K562 (cell line): ENCODE measurements at regions not wholly inside any gene's neighbourhood (a gene's known extent, or its start where the extent isn't known, plus 50 kb on each side); places are given as distances from the start of the nearest gene placed in this dataset.

Source experiments
- ATAC-seq: fragments of 200-7000 bp; cut with Tn5 transposase; 3 replicates; pipeline ENCODE4 v1.9.1; 2020; ENCODE audit warnings: moderate library complexity
- BruUV-seq: library from RNA; stranded (reverse); fragments of 400-500 nt; replicated peaks from 2 replicates; lab custom pipeline; 2021; lab: Mats Ljungman, UMichigan
- CTCF ChIA-PET: fragments of 300-600 bp; formaldehyde crosslinking; extraction: SDS; loops from one replicate; lab custom pipeline; 2021; ENCODE audit warnings: low intra/inter-chr PET ratio; lab: Yijun Ruan, JAX
- POLR2A ChIA-PET: fragments of 300-600, 350-650 bp; sonication (Branson Sonifier 250); formaldehyde crosslinking; extraction: SDS; loops from one replicate; lab custom pipeline; 2021; ENCODE audit warnings: antibody characterized with exemption, inconsistent platforms; lab: Yijun Ruan, JAX
- DNase-seq, 4 experiments: peaks; one replicate each; pipeline versions ENCODE4 v3.0.0 to v3.0.0-alpha.2; 2011 to 2018; ENCODE audit warnings: low spot score in 3 of 4, mixed read lengths in 3 of 4; ENCODE audit errors: extremely low read depth in 1 of 4
- FAIRE-seq: peaks from 2 replicates; lab custom pipeline; 2011; peaks lifted over from hg19 to GRCh38; lab: Jason Lieb, UNC
- H2AFZ ChIP-seq: 2 replicates; pipeline ENCODE4 v1.6.0; 2011; ENCODE audit warnings: low read depth, low read length, control low read depth, inconsistent platforms
- H3K27ac ChIP-seq: fragments of 200-600 bp; 3 replicates; pipeline ENCODE4 v1.8.0; 2011; ENCODE audit warnings: low read depth, mild to moderate bottlenecking, control low read depth, inconsistent platforms, low read length, moderate library complexity, mixed read lengths; ENCODE audit errors: extremely low read depth
- H3K27me3 ChIP-seq, 2 experiments: fragments of 300-600 bp in 1 of 2; 2 replicates in 1 of 2; 3 replicates in 1 of 2; pipeline versions ENCODE4 v1.6.0 to v1.8.0; 2011; ENCODE audit warnings: inconsistent platforms in 2 of 2, low read length in 2 of 2, mild to moderate bottlenecking in 1 of 2, mixed read lengths in 1 of 2, moderate library complexity in 1 of 2; ENCODE audit not compliant: control insufficient read depth in 2 of 2, insufficient read depth in 2 of 2
- H3K36me3 ChIP-seq: fragments of 300-600 bp; 3 replicates; pipeline ENCODE4 v1.8.0; 2011; ENCODE audit warnings: mild to moderate bottlenecking, low read length, inconsistent platforms; ENCODE audit not compliant: control insufficient read depth, insufficient read depth
- H3K4me1 ChIP-seq, 2 experiments: fragments of 200-600 bp in 1 of 2; replicated peaks in 1 of 2; 2 replicates in 1 of 2; 3 replicates in 1 of 2; pipeline versions ENCODE4 v1.5.1 to v1.8.0; 2011; ENCODE audit warnings: inconsistent platforms in 2 of 2, low read length in 2 of 2, mild to moderate bottlenecking in 1 of 2, mixed read lengths in 1 of 2, moderate library complexity in 1 of 2; ENCODE audit not compliant: control insufficient read depth in 2 of 2, insufficient read depth in 2 of 2
- H3K4me2 ChIP-seq: 2 replicates; pipeline ENCODE4 v1.6.1; 2011; ENCODE audit warnings: low read length, control low read depth, inconsistent platforms, mixed read lengths; ENCODE audit not compliant: insufficient read depth
- H3K4me3 ChIP-seq: fragments of 200-600 bp; sonication (generic), shearing (Covaris generic); 2 replicates; pipeline ENCODE4 v1.5.1; 2016; ENCODE audit warnings: control low read depth, inconsistent platforms
- H3K79me2 ChIP-seq: fragments of 200-600 bp; 3 replicates; pipeline ENCODE4 v1.8.0; 2011; ENCODE audit warnings: low read length, inconsistent platforms; ENCODE audit not compliant: control insufficient read depth, insufficient read depth
- H3K9ac ChIP-seq, 2 experiments: 2 replicates each; pipeline versions ENCODE4 v1.6.0 to v1.6.1; 2011; ENCODE audit warnings: low read depth in 2 of 2, low read length in 2 of 2, control low read depth in 1 of 2, inconsistent platforms in 1 of 2, mild to moderate bottlenecking in 1 of 2, mixed read lengths in 1 of 2; ENCODE audit not compliant: insufficient read depth in 1 of 2
- H3K9me1 ChIP-seq: one replicate; pipeline ENCODE4 v1.6.0; 2011; ENCODE audit warnings: inconsistent platforms, mild to moderate bottlenecking, low read length, moderate library complexity; ENCODE audit not compliant: control insufficient read depth, insufficient read depth
- H3K9me3 ChIP-seq: replicated peaks from 2 replicates; pipeline ENCODE4 v1.5.1; 2011; ENCODE audit warnings: low read depth, low read length, inconsistent platforms; ENCODE audit not compliant: control insufficient read depth, insufficient read depth
- H4K20me1 ChIP-seq: replicated peaks from 2 replicates; pipeline ENCODE4 v1.6.1; 2011; ENCODE audit warnings: low read length, inconsistent platforms, mixed read lengths; ENCODE audit not compliant: control insufficient read depth, insufficient read depth
- ARNT ChIP-seq, 2 experiments: fragments of 450-650 bp; IDR thresholded peaks; 2 replicates each; pipeline ENCODE4 v1.6.1; 2016; ENCODE audit warnings: mild to moderate bottlenecking in 1 of 2
- CHD1 ChIP-seq: fragments of 200-600 bp; sonication (generic); IDR thresholded peaks from one replicate; pipeline ENCODE4 v1.6.1; 2012; ENCODE audit warnings: mild to moderate bottlenecking, moderate library complexity, low read length, inconsistent platforms
- CTCF ChIP-seq, 3 experiments: IDR thresholded peaks in 2 of 3; conservative IDR thresholded peaks in 1 of 3; 2 replicates each; pipeline ENCODE4 v1.5.1; 2011 to 2012; ENCODE audit warnings: low read length in 3 of 3, mild to moderate bottlenecking in 3 of 3, control low read depth in 2 of 3, improper control_type of control experiment in 1 of 3, inconsistent platforms in 1 of 3, low read depth in 1 of 3, mixed read lengths in 1 of 3, moderate library complexity in 1 of 3; ENCODE audit not compliant: insufficient read depth in 2 of 3
- ETV5 ChIP-seq: sonication (generic); formaldehyde crosslinking; IDR thresholded peaks from 2 replicates; pipeline ENCODE4 v1.4.0; 2020; ENCODE audit warnings: low read depth, mild to moderate bottlenecking, missing genetic modification reagents
- GATAD2A ChIP-seq: fragments of 450-650 bp; IDR thresholded peaks from 2 replicates; pipeline ENCODE4 v1.6.1; 2017
- HMBOX1 ChIP-seq: sonication (generic); IDR thresholded peaks from 2 replicates; pipeline ENCODE4 v1.6.1; 2016
- HMGN3 ChIP-seq: IDR thresholded peaks from 2 replicates; pipeline ENCODE4 v1.6.1; 2011; ENCODE audit warnings: borderline replicate concordance, low read depth, mild to moderate bottlenecking, mixed read lengths, low read length; ENCODE audit not compliant: insufficient read length; ENCODE audit errors: extremely low read depth
- JUN ChIP-seq, 2 experiments: sonication (generic) in 1 of 2; formaldehyde crosslinking in 1 of 2; IDR thresholded peaks; 2 replicates each; pipeline versions ENCODE4 v1.6.1 to v1.8.0; 2012 to 2022; ENCODE audit warnings: borderline replicate concordance in 2 of 2, mild to moderate bottlenecking in 2 of 2, improper control_type of control experiment in 1 of 2, low read depth in 1 of 2, low read length in 1 of 2, missing genetic modification reagents in 1 of 2
- KAT8 ChIP-seq: fragments of 450-650 bp; IDR thresholded peaks from 2 replicates; pipeline ENCODE4 v1.6.1; 2016; ENCODE audit warnings: low read depth, mild to moderate bottlenecking
- KDM2B ChIP-seq: fragments of 250-450 bp; sonication (Bioruptor Pico); IDR thresholded peaks from 2 replicates; pipeline ENCODE4 v1.8.0; 2021; ENCODE audit warnings: mild to moderate bottlenecking, moderate library complexity
- PML ChIP-seq: IDR thresholded peaks from 2 replicates; pipeline ENCODE4 v1.6.1; 2012; ENCODE audit warnings: low read length, inconsistent platforms
- POLR2H ChIP-seq: IDR thresholded peaks from 2 replicates; pipeline ENCODE4 v1.6.1; 2016; ENCODE audit warnings: missing genetic modification characterization, low read depth, mild to moderate bottlenecking, control low read depth, missing compliant biosample characterization, moderate library complexity
- ZBED1 ChIP-seq: IDR thresholded peaks from 2 replicates; pipeline ENCODE4 v1.6.1; 2014
- ZC3H4 ChIP-seq: sonication (generic); formaldehyde crosslinking; IDR thresholded peaks from 2 replicates; pipeline ENCODE4 v1.9.0; 2021; ENCODE audit warnings: missing genetic modification reagents, borderline replicate concordance
- ZNF12 ChIP-seq: sonication (generic); formaldehyde crosslinking; IDR thresholded peaks from 2 replicates; pipeline ENCODE4 v1.4.0; 2020; ENCODE audit warnings: mild to moderate bottlenecking, missing genetic modification reagents
- ZNF165 ChIP-seq: fragments of 250-450 bp; sonication (Bioruptor Pico); IDR thresholded peaks from 2 replicates; pipeline ENCODE4 v1.4.0; 2020; ENCODE audit warnings: borderline replicate concordance
- ZNF507 ChIP-seq: conservative IDR thresholded peaks from 2 replicates; pipeline ENCODE4 v1.6.1; 2017; ENCODE audit warnings: missing genetic modification characterization, missing compliant biosample characterization
- ZNF551 ChIP-seq: fragments of 250-450 bp; sonication (Bioruptor Pico); IDR thresholded peaks from 2 replicates; pipeline ENCODE4 v1.5.0; 2021; ENCODE audit warnings: mild to moderate bottlenecking, moderate library complexity
- ZNF699 ChIP-seq: fragments of 250-450 bp; sonication (Bioruptor Pico); IDR thresholded peaks from 2 replicates; pipeline ENCODE4 v1.8.0; 2021; ENCODE audit warnings: mild to moderate bottlenecking, moderate library complexity; ENCODE audit not compliant: insufficient replicate concordance
- ZSCAN29 ChIP-seq: fragments of 450-650 bp; IDR thresholded peaks from 2 replicates; pipeline ENCODE4 v1.6.1; 2017
- WGBS: fragments of 100-300 bp; shearing (Covaris generic); methylation state at CpG from one replicate; pipeline ENCODE4 v1.1.6; 2016; ENCODE audit warnings: low coverage, mixed read lengths; ENCODE audit not compliant: insufficient coverage; ENCODE audit errors: missing lambda C conversion rate; 5-methylcytosine and 5-hydroxymethylcytosine counted together
- in situ Hi-C: fragments of 300-500 bp; cut with MboI; formaldehyde crosslinking; loops from 4 replicates; pipeline ENCODE4 v1.15.0; 2018; ENCODE audit warnings: inconsistent platforms, mixed read lengths
- intact Hi-C: fragments of 100-400 bp; cut with micrococcal nuclease; formaldehyde crosslinking; loops from 2 replicates; pipeline ENCODE4 v1.14.2; 2022

- H4K20me1 ChIP-seq: no peaks in the 10 kb centered on the region
- no peaks in the 10 kb centered on the region for H3K27me3 ChIP-seq
- H3K9me3 ChIP-seq: no peaks in the 10 kb centered on the region
- no peak overlapping the region for H3K27ac ChIP-seq
- no peaks in the 10 kb centered on the region for H3K4me1 ChIP-seq
- H3K79me2 ChIP-seq: no peaks in the 10 kb centered on the region
- CTCF ChIA-PET: no interaction called here
- under 1% methylated on average over 11 of the region's 11 CpGs for WGBS
- TF ChIP-seq KAT8: no peak
- TF ChIP-seq PML: no peak
- no peak for TF ChIP-seq ZBED1
- TF ChIP-seq ZNF165 (CRISPR knock-in tag): no peak
- TF ChIP-seq ZNF507 (tag): no peak
- TF ChIP-seq ZNF12 (CRISPR knock-in tag): no peak
- no peak for TF ChIP-seq POLR2H
- TF ChIP-seq ARNT (IDR thresholded peaks at IDR 0.05): no peak
- no peak for TF ChIP-seq KDM2B (CRISPR knock-in tag)
- TF ChIP-seq CHD1: no peak
- TF ChIP-seq ETV5 (CRISPR knock-in tag): no peak
- no peak for TF ChIP-seq CTCF (IDR thresholded peaks at IDR 0.05 in 2 of 3, conservative IDR thresholded peaks at IDR 0.05 in 1 of 3; ENCODE audit: insufficient read depth in 2 of 3, low read depth in 1 of 3, low read length in 3 of 3)
- TF ChIP-seq ZNF699 (CRISPR knock-in tag): no peak
- no peak for TF ChIP-seq HMBOX1
- no peak for TF ChIP-seq ZNF551 (CRISPR knock-in tag)
- TF ChIP-seq ZC3H4 (CRISPR knock-in tag): no peak
- no peak for TF ChIP-seq HMGN3
- no peak for TF ChIP-seq GATAD2A
- no peak for TF ChIP-seq ZSCAN29
- TF ChIP-seq JUN (IDR thresholded peaks at IDR 0.05; ENCODE audit: borderline replicate concordance, low read depth, low read length): no peak
- no peak for TF ChIP-seq JUN (CRISPR knock-in tag; IDR thresholded peaks at IDR 0.05; ENCODE audit: borderline replicate concordance)
- H3K4me3 ChIP-seq: no peak overlapping the region
- no peak overlapping the region for H2AFZ ChIP-seq
- in situ Hi-C loops: no loop called here
- FAIRE-seq (no peak), ATAC-seq (no peak), DNase-seq (no peak)
- no peaks in the 10 kb centered on the region for H3K9me1 ChIP-seq
- POLR2A ChIA-PET: no interaction called here
- intact Hi-C loops: no loop called here
- H3K9ac ChIP-seq: no peak overlapping the region
- BruUV-seq: no TSS peak
- H3K36me3 ChIP-seq: no peaks in the 10 kb centered on the region
- H3K4me2 ChIP-seq: no peak overlapping the region
These were observed 382.3 kb upstream of the EMCN start for GRCh38 chr4:100900134-100900533.
